ENCODE measurements at regions not wholly inside any gene's neighbourhood (a gene's known extent, or its start where the extent isn't known, plus 50 kb on each side); places are given as distances from the start of the nearest gene placed in this dataset.

- no peak for DNase-seq
These were observed 1067.9 kb upstream of the EEF2KMT start for GRCh38 chr16:6165330-6165979.

DNA sequence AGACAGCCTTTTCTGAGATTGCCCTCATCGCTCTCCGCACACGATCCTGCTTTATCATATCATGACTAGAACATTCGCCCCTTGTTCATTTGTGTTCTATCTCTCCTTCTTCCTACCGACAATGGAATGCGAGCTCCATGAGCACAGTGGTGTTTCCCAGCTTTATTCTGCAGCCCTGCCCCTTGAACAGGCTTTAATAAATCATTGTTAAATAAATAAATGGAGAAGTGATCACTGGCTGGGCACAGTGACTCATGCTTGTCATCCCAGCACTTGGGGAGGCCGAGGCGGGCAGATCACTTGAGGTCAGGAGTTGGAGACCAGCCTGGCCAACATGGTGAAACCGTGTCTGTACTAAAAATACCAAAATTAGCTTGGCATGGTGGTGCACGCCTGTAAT lies 1063.3 kb upstream of the EEF2KMT start:
- no peak for DNase-seq

- DNase-seq, result no peak
These were observed 1062.7 kb upstream of the EEF2KMT start for GRCh38 chr16:6160303-6160702.

GRCh38 chr16:6157806-6158205 lies 1060.2 kb upstream of the EEF2KMT start:
- DNase-seq, result no peak

- no peak for DNase-seq
These were observed 1057.7 kb upstream of the EEF2KMT start for GRCh38 chr16:6155271-6155670.

DNA sequence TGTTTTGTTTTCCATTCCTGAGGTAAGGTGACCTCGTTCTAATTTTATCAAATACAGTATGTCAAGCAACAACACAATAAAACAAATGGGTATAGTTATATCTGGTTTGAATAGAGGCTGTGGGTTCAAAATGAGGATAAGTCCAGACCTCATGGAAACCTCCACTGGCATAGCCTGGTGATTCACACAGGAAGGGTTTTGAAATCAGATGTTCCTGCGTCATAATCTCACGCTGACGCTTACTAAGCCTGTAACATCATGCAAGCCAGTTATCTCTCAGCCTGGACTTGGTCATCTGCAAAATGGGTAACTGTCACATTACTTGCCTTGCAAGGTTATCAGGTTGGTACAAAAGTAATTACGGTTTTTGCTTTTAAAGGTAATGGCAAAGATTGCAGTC lies 1056.3 kb upstream of the EEF2KMT start:
- no peak for DNase-seq

DNA sequence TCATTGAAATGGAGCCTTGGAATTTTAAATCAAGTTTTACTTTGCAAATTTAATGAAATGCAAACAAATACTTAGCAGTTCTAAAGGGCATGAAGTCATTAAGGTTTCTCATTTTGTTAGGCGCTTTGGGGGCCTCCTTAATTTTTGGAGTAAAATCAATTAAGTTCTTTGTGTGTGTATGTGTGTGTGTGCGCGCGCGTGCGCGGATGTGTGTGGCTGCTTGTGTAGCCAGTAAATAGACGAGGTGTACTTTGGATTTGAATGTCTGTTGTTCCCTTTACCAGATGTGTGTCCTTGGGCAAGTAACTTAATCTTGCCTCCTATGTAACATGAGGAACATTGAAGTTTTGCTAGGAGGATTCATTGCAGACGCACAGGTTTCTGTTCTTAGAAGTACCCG lies 1051.4 kb upstream of the EEF2KMT start:
- DNase-seq, result no peak

- no peak for DNase-seq
These were observed 1050.8 kb upstream of the EEF2KMT start for GRCh38 chr16:6148361-6148760.

DNA sequence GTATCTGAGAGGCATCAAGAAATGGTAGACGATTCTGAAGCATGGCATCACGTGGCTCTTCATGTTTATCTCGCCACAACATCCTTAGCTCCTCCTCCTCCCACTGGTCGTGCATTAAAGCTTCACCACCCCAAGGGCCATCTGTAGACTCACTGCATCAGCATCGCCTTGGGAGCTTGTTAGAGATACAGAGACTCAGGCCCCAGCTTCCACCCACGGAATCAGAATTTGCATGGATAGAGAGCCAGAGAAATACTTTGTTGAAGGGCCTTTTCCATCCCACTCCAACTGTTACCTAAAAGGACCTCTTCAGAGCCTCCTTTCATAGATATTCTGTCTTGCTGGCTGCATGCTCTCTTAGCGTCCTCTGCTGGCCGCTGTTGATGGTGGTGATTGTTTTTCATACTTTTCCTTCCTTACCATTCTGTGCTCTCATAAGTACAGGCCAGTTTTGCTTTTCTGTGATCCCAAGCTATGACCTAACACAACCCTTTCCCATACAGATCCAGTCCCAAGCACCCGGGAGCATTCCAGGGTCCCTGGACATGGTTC lies 1049.4 kb upstream of the EEF2KMT start:
- DNase-seq, result no peak

- DNase-seq, result no peak
These were observed 1048.8 kb upstream of the EEF2KMT start for GRCh38 chr16:6146356-6146755.

GRCh38 chr16:6144463-6144862 lies 1046.9 kb upstream of the EEF2KMT start:
- no peak for DNase-seq

DNA sequence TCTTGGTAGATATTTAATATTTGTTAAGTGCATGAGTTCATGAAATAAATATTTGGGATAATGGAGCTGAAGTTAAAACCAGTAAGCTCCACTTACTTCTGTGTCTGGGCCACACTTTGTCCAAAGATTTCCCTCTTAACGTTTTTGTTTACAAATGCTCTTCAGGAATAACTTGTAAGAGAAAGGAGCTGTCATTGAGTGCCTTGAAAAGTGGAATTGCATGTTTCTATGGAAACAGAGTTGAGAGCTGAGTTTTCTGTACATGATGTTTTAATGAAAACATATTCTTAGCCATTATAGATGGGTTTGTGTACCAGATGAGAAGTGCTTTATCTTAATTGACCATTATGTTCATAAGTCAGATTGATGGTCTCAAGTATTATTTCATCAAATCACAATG lies 1045.4 kb upstream of the EEF2KMT start:
- DNase-seq, result no peak

DNA sequence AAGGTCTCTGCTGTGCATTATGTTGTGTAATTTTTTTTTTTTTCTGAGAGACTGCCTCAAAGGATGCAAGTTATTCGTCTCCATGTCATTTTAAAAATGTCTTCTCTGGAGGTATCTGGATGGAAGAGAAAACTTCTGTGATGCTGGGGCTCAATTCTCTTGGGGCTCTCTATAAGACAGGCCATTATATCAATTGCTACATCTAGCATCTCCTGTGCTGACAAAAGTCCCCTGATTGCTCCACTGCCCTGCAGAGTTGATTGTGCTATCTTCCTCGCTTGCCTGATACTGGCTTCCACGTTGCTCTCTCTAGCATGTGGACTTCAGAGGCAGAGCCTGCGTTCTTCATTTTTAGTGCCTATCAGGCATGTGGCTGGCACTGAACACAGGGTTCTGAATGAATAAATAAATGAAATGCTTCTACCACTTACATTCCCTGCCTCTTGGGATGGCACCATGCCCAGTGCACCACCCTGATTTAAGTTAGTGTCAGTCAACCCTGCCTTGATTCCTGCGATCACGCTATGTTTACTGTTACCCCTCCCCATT lies 1035.5 kb upstream of the EEF2KMT start:
- DNase-seq, result no peak

DNA sequence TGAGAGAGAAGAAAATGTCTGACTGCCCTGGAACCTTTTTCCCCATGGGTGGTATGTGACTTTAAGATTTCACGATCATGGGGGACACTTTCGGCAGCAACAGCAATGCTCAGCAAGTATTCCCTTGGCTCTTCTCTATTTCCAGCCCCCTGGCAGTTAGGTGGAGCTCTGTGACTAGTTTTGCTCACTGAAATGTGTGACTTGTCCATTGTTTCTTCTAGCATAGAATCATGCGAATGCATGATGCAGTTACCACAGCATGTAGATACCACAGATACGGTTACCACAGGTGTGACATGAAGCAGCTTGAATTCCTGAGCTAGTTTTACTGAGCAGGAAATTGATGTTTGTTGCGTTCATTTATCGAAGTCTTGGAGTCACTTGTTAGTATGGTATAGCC lies 1034.5 kb upstream of the EEF2KMT start:
- DNase-seq, result no peak

DNA sequence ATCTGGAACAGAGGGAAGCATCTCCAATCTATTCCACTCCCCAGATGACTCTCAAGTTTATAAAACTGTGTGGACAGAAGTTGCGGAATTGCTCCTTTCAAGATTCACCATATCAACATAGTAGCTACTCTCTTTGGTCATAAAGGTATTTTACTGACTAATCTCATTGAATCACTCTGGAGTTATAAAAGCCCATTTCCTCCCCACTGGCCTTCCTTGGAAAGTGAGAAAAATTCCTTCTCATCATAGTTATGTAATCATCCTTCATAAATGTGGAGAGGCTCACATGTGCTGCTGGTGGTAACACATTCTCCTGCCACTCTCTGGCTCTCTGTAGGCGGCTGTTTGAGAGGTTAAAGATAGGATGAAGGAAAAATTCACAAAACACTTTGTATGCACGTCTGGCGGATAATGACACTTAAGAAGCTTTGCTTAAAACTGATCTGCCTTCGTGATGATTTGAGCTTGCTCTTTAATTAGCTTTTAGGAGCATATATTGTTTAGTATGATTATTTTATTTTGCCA lies 1034.0 kb upstream of the EEF2KMT start:
- no peak for DNase-seq

DNA sequence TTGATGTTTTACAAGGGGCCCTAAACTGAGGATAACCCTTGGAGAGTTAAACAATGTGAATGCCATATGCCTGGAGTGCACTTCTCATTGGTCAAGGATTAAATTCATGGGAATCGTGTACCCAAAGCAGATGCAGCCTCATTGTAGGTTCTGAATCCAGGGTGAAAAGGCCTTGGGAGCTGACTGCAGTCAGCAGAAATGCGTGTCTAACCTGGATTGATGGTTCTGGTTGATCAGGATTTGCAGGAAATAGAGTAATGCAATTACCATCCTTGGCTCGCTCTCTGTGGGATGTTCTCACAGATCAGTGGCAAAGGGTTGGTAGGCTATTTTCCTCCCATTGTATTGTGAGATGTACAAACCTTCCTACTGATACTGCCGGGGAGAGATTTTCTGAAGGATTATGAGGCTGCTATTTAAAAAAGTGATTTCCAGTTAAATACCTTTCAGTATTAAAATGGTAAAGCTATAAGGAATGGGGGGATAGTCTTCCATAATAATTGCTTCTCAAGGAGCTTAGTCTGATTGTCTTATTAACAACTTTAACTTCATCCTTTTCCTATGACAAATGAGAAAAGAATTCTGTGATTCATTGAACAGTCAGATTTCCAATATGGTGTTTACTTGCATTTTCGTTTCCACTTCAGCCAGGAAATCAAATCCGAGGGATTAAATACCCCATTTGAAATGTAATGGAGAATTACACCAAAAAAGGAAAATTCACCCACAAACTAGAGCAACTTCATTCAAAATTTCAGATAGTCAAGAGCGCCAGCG lies 1028.1 kb upstream of the EEF2KMT start:
- DNase-seq, result no peak

- DNase-seq, result no peak
These were observed 1026.5 kb upstream of the EEF2KMT start for GRCh38 chr16:6124136-6124535.

GRCh38 chr16:6122401-6122800 lies 1024.8 kb upstream of the EEF2KMT start:
- DNase-seq, result no peak

GRCh38 chr16:6114691-6115090 lies 1017.1 kb upstream of the EEF2KMT start:
- no peak for DNase-seq

DNA sequence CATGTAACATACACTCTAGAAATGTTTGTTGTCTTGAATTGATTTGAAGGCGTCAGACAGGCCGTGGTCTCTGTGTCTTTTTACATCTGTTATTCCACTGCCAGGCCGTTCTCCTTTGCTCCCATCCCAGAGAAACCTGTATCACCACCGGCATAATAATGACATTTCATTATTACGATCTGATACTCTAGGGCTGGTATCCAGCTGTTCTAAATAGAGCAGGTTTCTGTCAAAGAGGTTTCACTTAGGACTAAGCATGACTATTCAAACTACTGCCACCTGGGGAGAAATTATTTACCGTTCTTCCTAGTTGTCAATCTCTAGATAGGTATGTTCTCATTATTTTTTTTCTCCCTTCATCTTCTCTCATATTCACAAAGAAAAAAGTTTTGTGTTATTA lies 1016.2 kb upstream of the EEF2KMT start:
- DNase-seq, result no peak

GRCh38 chr16:6112700-6113099 lies 1015.1 kb upstream of the EEF2KMT start:
- no peak for DNase-seq

GRCh38 chr16:6111390-6111789 lies 1013.8 kb upstream of the EEF2KMT start:
- no peak for DNase-seq

GRCh38 chr16:6110346-6110745 lies 1012.8 kb upstream of the EEF2KMT start:
- no peak for DNase-seq

DNA sequence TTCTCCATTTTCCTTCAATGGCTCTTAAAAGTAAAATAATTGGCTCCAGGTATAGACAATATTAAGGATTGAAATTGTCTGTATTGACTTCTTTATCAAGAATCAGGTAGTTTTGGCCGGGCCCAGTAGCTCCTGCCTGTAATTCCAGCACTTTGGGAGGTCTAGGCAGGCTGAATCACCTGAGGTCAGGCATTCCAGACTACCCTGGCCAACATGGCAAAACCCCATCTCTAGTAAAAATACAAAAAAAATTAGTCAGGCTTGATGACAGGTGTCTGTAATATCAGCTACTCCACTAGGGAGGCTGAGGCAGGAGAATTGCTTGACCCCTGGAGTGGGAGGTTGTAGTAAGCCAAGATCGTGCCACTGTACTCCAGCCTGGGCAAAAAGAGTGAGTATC lies 1008.5 kb upstream of the EEF2KMT start:
- DNase-seq, result no peak
